CD4-positive, alpha-beta T cell treated with Interferon gamma for 1 hour (primary cell): ENCODE measurements at regions not wholly inside any gene's neighbourhood (a gene's known extent, or its start where the extent isn't known, plus 50 kb on each side); places are given as distances from the start of the nearest gene placed in this dataset.
"Not testable (repeated sequence)": the region's sequence is repeated elsewhere in the genome, so short reads cannot be mapped to it uniquely, and the experiment has no call there.

Experiments
- DNase-seq: peaks from one replicate; pipeline ENCODE4 v3.0.0-alpha.2; 2020

GRCh38 chr5:52255308-52255707 lies 532.4 kb upstream of the ITGA1 start:
- no peak for DNase-seq

- no peak for DNase-seq
Observed at GRCh38 chr5:52262844-52263243, 524.9 kb upstream of the ITGA1 start.

- no peak for DNase-seq
Observed at GRCh38 chr5:52269401-52269800, 518.3 kb upstream of the ITGA1 start.

GRCh38 chr5:52269859-52270258 lies 517.9 kb upstream of the ITGA1 start:
- DNase-seq = no peak

GRCh38 chr5:52275639-52276038 lies 512.1 kb upstream of the ITGA1 start:
- no peak for DNase-seq

- no peak for DNase-seq
Observed at GRCh38 chr5:52277101-52277500, 510.6 kb upstream of the ITGA1 start.

GRCh38 chr5:52282647-52283046 lies 505.1 kb upstream of the ITGA1 start:
- no peak for DNase-seq

- no peak for DNase-seq
Observed at GRCh38 chr5:52283221-52283620, 504.5 kb upstream of the ITGA1 start.

GRCh38 chr5:52300703-52301372 lies 486.9 kb upstream of the ITGA1 start:
- no peak for DNase-seq

GRCh38 chr5:52304816-52305215 lies 482.9 kb upstream of the ITGA1 start:
- DNase-seq = not testable (repeated sequence)

- no peak for DNase-seq
Observed at GRCh38 chr5:52328220-52328806, 459.4 kb upstream of the ITGA1 start.

GRCh38 chr5:52331725-52332124 lies 456.0 kb upstream of the ITGA1 start:
- no peak for DNase-seq

- no peak for DNase-seq
Observed at GRCh38 chr5:52334367-52334766, 453.3 kb upstream of the ITGA1 start.

- DNase-seq = no peak
Observed at GRCh38 chr5:52339285-52339684, 448.4 kb upstream of the ITGA1 start.

GRCh38 chr5:52342361-52342760 lies 445.4 kb upstream of the ITGA1 start:
- no peak for DNase-seq

GRCh38 chr5:52356311-52356918 lies 431.3 kb upstream of the ITGA1 start:
- no peak for DNase-seq

- no peak for DNase-seq
Observed at GRCh38 chr5:52359261-52359660, 428.5 kb upstream of the ITGA1 start.

- DNase-seq = no peak
Observed at GRCh38 chr5:52360985-52361384, 426.7 kb upstream of the ITGA1 start.

GRCh38 chr5:52374286-52374685 lies 413.4 kb upstream of the ITGA1 start:
- DNase-seq = no peak

- no peak for DNase-seq
Observed at GRCh38 chr5:52375969-52376368, 411.7 kb upstream of the ITGA1 start.

GRCh38 chr5:52376592-52376991 lies 411.1 kb upstream of the ITGA1 start:
- DNase-seq = no peak

GRCh38 chr5:52378237-52378636 lies 409.5 kb upstream of the ITGA1 start:
- DNase-seq = no peak

GRCh38 chr5:52388349-52388748 lies 399.4 kb upstream of the ITGA1 start:
- no peak for DNase-seq

- DNase-seq = no peak
Observed at GRCh38 chr5:52392321-52392720, 395.4 kb upstream of the ITGA1 start.

GRCh38 chr5:52409835-52410234 lies 377.9 kb upstream of the ITGA1 start:
- no peak for DNase-seq
